ENCODE measurements at regions not wholly inside any gene's neighbourhood (a gene's known extent, or its start where the extent isn't known, plus 50 kb on each side); places are given as distances from the start of the nearest gene placed in this dataset.

GRCh38 chr4:57544811-57545654 lies 434.8 kb upstream of the IGFBP7 start (continued):
- TF ChIP-seq, protein P1, sequence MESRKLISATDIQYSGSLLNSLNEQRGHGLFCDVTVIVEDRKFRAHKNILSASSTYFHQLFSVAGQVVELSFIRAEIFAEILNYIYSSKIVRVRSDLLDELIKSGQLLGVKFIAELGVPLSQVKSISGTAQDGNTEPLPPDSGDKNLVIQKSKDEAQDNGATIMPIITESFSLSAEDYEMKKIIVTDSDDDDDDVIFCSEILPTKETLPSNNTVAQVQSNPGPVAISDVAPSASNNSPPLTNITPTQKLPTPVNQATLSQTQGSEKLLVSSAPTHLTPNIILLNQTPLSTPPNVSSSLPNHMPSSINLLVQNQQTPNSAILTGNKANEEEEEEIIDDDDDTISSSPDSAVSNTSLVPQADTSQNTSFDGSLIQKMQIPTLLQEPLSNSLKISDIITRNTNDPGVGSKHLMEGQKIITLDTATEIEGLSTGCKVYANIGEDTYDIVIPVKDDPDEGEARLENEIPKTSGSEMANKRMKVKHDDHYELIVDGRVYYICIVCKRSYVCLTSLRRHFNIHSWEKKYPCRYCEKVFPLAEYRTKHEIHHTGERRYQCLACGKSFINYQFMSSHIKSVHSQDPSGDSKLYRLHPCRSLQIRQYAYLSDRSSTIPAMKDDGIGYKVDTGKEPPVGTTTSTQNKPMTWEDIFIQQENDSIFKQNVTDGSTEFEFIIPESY (IDR thresholded peaks at IDR 0.05; ENCODE audit: borderline replicate concordance, low read depth) = no peak

- ChIA-PET POLR2A (no interaction called here), CTCF (interaction anchor here (0.8 to 1.5 kb wide), 3 partner anchors 11 to 50 kb away, joined by 3 read pairs; no protein-coding TSS in a partner anchor)
- no peak overlapping the region for H3K9ac ChIP-seq
- no peak overlapping the region for H3K27ac ChIP-seq (ENCODE audit: low read depth in 2 of 2, low read length in 1 of 2)
- H3F3A ChIP-seq (replicated peaks; ENCODE audit: insufficient read depth) = no peaks in the 10 kb centered on the region
- H3K4me2 ChIP-seq = no peak overlapping the region
- peaks cover 0 to 3% of the 10 kb centered on the region in 2 experiments; a peak in 2 of 4 replicates for H3K4me1 ChIP-seq (ENCODE audit: control insufficient read depth in 1 of 2, insufficient read depth in 2 of 2, low read depth in 1 of 2, low read length in 1 of 2)
- H3K9me3 ChIP-seq = no peaks in the 10 kb centered on the region
- 3% methylated on average over 5 of the region's 5 CpGs for WGBS (ENCODE audit: low lambda C conversion rate)
- no peak overlapping the region for H3K4me3 ChIP-seq (ENCODE audit: low read depth in 2 of 2, low read length in 1 of 2)
- DNase-seq = no peak
- TF ChIP-seq SIN3A (IDR thresholded peaks at IDR 0.05; ENCODE audit: borderline replicate concordance, low read depth, low read length) = no peak
- no peak for TF ChIP-seq EZH2phosphoT487 (IDR thresholded peaks at IDR 0.05; ENCODE audit: borderline replicate concordance, low read depth)
- no peak for TF ChIP-seq MAX (IDR thresholded peaks at IDR 0.05; ENCODE audit: low read depth)
- no peak for TF ChIP-seq GATA2 (CRISPR knock-in tag; IDR thresholded peaks at IDR 0.05)
- H3K36me3 ChIP-seq (replicated peaks in 1 of 2; ENCODE audit: control insufficient read depth in 1 of 2, insufficient read depth in 2 of 2, low read length in 1 of 2) = no peaks in the 10 kb centered on the region
- no peaks in the 10 kb centered on the region for H4K20me1 ChIP-seq (ENCODE audit: insufficient read depth)
- H3K9me2 ChIP-seq = no peaks in the 10 kb centered on the region
- no peaks in the 10 kb centered on the region for H3K79me2 ChIP-seq (ENCODE audit: insufficient read depth)
- no peak overlapping the region for H2AFZ ChIP-seq (ENCODE audit: low read depth)
- H3K27me3 ChIP-seq (ENCODE audit: insufficient read depth) = no peaks in the 10 kb centered on the region
Measured at GRCh38 chr4:57504797-57505530, 394.8 kb upstream of the IGFBP7 start.

DNA sequence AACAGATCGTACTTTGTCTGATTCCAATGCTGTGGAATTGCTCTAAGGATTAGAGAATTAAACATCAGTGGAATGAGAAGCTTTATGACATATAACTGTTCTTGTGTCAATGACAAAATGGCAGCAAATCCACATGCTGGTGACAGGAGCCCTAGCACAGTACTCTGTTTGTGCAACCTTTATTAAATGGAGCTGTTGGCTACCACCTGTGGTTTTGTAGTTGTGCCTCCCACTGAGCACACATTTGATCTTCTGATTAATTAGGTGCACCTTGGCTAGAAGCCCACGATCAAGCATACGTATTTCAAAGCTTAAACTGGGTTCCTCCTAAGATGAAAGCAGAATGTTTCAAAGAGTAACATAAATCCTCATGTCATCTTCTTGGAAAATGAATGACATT lies 394.0 kb upstream of the IGFBP7 start:
- Histone ChIP-seq H3K4me1 (ENCODE audit: control insufficient read depth in 1 of 2, insufficient read depth in 2 of 2, low read depth in 1 of 2, low read length in 1 of 2) (peaks cover 0 to 3% of the 10 kb centered on the region in 2 experiments; a peak in 2 of 4 replicates), H3K27ac (ENCODE audit: low read depth in 2 of 2, low read length in 1 of 2) (no peak overlapping the region), H3K9me3 (no peaks in the 10 kb centered on the region), H3K27me3 (ENCODE audit: insufficient read depth) (no peaks in the 10 kb centered on the region), H3K36me3 (replicated peaks in 1 of 2; ENCODE audit: control insufficient read depth in 1 of 2, insufficient read depth in 2 of 2, low read length in 1 of 2) (no peaks in the 10 kb centered on the region), H4K20me1 (ENCODE audit: insufficient read depth) (no peaks in the 10 kb centered on the region), H3K4me2 (no peak overlapping the region), H3K9me2 (no peaks in the 10 kb centered on the region), H3K9ac (no peak overlapping the region), H3F3A (replicated peaks; ENCODE audit: insufficient read depth) (no peaks in the 10 kb centered on the region), H3K4me3 (ENCODE audit: low read depth in 2 of 2, low read length in 1 of 2) (no peak overlapping the region), H3K79me2 (ENCODE audit: insufficient read depth) (no peaks in the 10 kb centered on the region), H2AFZ (ENCODE audit: low read depth) (no peak overlapping the region)
- TF ChIP-seq FOXM1 (IDR thresholded peaks at IDR 0.05; ENCODE audit: low read depth) (no peak), SIN3A (IDR thresholded peaks at IDR 0.05; ENCODE audit: borderline replicate concordance, low read depth, low read length) (no peak)
- CTCF ChIA-PET = interaction anchor here (1.5 kb wide), 1 partner anchor 12 kb away, joined by 3 read pairs; no protein-coding TSS in a partner anchor
- 49% methylated on average over 3 of the region's 3 CpGs for WGBS (ENCODE audit: low lambda C conversion rate)
- POLR2A ChIA-PET = no interaction called here
- DNase-seq = no peak

Data from SK-N-SH (cell line).